K562 (cell line): ENCODE measurements at regions not wholly inside any gene's neighbourhood (a gene's known extent, or its start where the extent isn't known, plus 50 kb on each side); places are given as distances from the start of the nearest gene placed in this dataset.

Source experiments
- BCOR ChIP-seq: fragments of 450-650 bp; IDR thresholded peaks from 2 replicates; pipeline ENCODE4 v1.6.1; 2016
- CBFB ChIP-seq: sonication (generic); formaldehyde crosslinking; IDR thresholded peaks from 2 replicates; pipeline ENCODE4 v1.4.0; 2020; ENCODE audit warnings: mild to moderate bottlenecking, missing genetic modification reagents
- GABPA ChIP-seq: fragments of 200-800 bp; sonication (Bioruptor generic); conservative IDR thresholded peaks from 2 replicates; pipeline ENCODE4 v1.6.1; 2016; ENCODE audit warnings: low read depth, missing genetic modification characterization, missing compliant biosample characterization
- MYC ChIP-seq, 2 experiments: fragments of 250-450 bp in 1 of 2; sonication (Bioruptor Pico) in 1 of 2; IDR thresholded peaks; 2 replicates each; pipeline versions ENCODE4 v1.5.1 to v1.6.1; 2012 to 2021; ENCODE audit warnings: low read depth in 2 of 2, borderline replicate concordance in 1 of 2, improper control_type of control experiment in 1 of 2, low read length in 1 of 2, mild to moderate bottlenecking in 1 of 2, moderate library complexity in 1 of 2
- ZNF3 ChIP-seq: fragments of 250-450 bp; sonication (Bioruptor Pico); IDR thresholded peaks from 2 replicates; pipeline ENCODE4 v1.5.0; 2021; ENCODE audit warnings: mild to moderate bottlenecking, moderate library complexity
- TF ChIP-seq, protein P1 (sequence below), 3 experiments: IDR thresholded peaks in 2 of 3; conservative IDR thresholded peaks in 1 of 3; 2 replicates each; pipeline ENCODE4 v1.5.1; 2011 to 2012; ENCODE audit warnings: low read length in 3 of 3, mild to moderate bottlenecking in 3 of 3, control low read depth in 2 of 3, improper control_type of control experiment in 1 of 3, inconsistent platforms in 1 of 3, low read depth in 1 of 3, mixed read lengths in 1 of 3, moderate library complexity in 1 of 3; ENCODE audit not compliant: insufficient read depth in 2 of 3
- TF ChIP-seq, protein P2 (sequence below): sonication (generic); formaldehyde crosslinking; IDR thresholded peaks from 2 replicates; pipeline ENCODE4 v1.8.1; 2022; ENCODE audit warnings: missing genetic modification reagents
- TF ChIP-seq, protein P3 (sequence below): sonication (generic); formaldehyde crosslinking; IDR thresholded peaks from 2 replicates; pipeline ENCODE4 v1.5.0; 2020; ENCODE audit warnings: missing genetic modification reagents

DNA sequence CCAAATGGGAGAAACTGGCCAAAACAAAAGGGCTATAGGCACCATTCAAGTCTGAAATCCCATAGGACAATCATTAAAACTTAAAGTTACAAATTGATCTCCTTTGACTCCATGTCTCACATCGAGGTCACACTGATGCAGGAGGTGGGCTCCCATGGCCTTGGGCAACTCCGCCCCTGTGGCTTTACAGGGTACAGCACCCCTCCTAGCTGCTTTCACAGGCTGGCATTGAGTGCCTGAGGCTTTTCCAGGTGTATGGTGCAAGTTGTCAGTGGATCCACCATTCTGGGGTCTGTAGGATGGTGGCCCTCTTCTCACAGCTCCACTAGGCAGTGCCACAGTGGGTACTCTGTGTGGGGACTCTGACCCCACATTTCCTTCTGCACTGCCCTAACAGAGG, 662.1 kb downstream of the XPNPEP1 start:
- no peak for TF ChIP-seq BCOR
- TF ChIP-seq, protein P1, sequence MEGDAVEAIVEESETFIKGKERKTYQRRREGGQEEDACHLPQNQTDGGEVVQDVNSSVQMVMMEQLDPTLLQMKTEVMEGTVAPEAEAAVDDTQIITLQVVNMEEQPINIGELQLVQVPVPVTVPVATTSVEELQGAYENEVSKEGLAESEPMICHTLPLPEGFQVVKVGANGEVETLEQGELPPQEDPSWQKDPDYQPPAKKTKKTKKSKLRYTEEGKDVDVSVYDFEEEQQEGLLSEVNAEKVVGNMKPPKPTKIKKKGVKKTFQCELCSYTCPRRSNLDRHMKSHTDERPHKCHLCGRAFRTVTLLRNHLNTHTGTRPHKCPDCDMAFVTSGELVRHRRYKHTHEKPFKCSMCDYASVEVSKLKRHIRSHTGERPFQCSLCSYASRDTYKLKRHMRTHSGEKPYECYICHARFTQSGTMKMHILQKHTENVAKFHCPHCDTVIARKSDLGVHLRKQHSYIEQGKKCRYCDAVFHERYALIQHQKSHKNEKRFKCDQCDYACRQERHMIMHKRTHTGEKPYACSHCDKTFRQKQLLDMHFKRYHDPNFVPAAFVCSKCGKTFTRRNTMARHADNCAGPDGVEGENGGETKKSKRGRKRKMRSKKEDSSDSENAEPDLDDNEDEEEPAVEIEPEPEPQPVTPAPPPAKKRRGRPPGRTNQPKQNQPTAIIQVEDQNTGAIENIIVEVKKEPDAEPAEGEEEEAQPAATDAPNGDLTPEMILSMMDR (IDR thresholded peaks at IDR 0.05 in 2 of 3, conservative IDR thresholded peaks at IDR 0.05 in 1 of 3; ENCODE audit: insufficient read depth in 2 of 3, low read depth in 1 of 3, low read length in 3 of 3): no peak
- TF ChIP-seq, protein P2, sequence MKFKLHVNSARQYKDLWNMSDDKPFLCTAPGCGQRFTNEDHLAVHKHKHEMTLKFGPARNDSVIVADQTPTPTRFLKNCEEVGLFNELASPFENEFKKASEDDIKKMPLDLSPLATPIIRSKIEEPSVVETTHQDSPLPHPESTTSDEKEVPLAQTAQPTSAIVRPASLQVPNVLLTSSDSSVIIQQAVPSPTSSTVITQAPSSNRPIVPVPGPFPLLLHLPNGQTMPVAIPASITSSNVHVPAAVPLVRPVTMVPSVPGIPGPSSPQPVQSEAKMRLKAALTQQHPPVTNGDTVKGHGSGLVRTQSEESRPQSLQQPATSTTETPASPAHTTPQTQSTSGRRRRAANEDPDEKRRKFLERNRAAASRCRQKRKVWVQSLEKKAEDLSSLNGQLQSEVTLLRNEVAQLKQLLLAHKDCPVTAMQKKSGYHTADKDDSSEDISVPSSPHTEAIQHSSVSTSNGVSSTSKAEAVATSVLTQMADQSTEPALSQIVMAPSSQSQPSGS (CRISPR knock-in tag): no peak
- no peak for TF ChIP-seq ZNF3 (CRISPR knock-in tag)
- TF ChIP-seq, protein P3, sequence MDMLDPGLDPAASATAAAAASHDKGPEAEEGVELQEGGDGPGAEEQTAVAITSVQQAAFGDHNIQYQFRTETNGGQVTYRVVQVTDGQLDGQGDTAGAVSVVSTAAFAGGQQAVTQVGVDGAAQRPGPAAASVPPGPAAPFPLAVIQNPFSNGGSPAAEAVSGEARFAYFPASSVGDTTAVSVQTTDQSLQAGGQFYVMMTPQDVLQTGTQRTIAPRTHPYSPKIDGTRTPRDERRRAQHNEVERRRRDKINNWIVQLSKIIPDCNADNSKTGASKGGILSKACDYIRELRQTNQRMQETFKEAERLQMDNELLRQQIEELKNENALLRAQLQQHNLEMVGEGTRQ (CRISPR knock-in tag): no peak
- TF ChIP-seq MYC (IDR thresholded peaks at IDR 0.05; ENCODE audit: low read depth, low read length): no peak
- TF ChIP-seq MYC (CRISPR knock-in tag; IDR thresholded peaks at IDR 0.05; ENCODE audit: borderline replicate concordance, low read depth): no peak
- TF ChIP-seq CBFB (CRISPR knock-in tag): no peak
- no peak for TF ChIP-seq GABPA (tag)
